ENCODE measurements at regions not wholly inside any gene's neighbourhood (a gene's known extent, or its start where the extent isn't known, plus 50 kb on each side); places are given as distances from the start of the nearest gene placed in this dataset.

DNA sequence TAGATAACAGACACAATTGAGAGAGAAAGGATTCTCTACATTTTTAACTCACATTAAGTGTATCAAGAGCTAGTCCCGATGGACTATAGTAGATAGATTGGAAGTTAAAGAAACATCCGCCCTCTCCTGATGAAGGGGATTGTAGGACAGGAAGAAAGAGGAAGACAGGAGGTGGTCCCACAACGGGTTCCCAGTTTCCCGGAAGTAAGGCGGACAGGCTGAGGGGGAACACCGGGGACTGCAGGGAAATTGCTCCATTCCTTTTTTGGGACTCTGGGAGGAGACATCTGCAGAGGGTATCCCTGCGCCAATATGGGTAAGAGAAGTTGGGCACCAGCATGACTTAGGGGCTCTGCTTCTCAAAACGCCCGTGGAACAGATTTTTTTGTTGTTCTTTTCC, 177.5 kb upstream of the ATF7IP start:
- H3K4me3 ChIP-seq (ENCODE audit: low read depth, low read length), result no peak overlapping the region
- no peak for DNase-seq (ENCODE audit: low read depth)
- TF ChIP-seq, protein P1, sequence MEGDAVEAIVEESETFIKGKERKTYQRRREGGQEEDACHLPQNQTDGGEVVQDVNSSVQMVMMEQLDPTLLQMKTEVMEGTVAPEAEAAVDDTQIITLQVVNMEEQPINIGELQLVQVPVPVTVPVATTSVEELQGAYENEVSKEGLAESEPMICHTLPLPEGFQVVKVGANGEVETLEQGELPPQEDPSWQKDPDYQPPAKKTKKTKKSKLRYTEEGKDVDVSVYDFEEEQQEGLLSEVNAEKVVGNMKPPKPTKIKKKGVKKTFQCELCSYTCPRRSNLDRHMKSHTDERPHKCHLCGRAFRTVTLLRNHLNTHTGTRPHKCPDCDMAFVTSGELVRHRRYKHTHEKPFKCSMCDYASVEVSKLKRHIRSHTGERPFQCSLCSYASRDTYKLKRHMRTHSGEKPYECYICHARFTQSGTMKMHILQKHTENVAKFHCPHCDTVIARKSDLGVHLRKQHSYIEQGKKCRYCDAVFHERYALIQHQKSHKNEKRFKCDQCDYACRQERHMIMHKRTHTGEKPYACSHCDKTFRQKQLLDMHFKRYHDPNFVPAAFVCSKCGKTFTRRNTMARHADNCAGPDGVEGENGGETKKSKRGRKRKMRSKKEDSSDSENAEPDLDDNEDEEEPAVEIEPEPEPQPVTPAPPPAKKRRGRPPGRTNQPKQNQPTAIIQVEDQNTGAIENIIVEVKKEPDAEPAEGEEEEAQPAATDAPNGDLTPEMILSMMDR (conservative IDR thresholded peaks at IDR 0.05; ENCODE audit: low read depth, low read length), result no peak

DNA sequence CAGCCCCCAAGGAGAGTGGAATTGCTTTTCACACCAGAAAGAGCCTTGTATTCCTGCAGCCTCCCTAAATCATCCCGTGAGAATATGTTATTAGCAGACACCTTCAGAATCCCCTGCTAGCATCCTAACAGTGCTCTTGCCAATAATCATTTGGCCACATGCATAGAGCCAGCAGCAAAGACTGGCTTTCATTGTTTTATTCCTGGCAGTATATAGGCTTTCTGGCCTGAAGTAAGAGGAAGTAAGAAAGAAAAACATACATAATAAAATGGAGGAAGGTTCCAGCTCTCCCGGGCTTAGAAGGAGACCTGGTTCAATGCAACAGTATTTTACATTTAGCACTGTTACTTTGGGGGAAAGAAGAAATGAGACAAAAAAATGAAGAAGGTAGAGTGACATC, 176.7 kb upstream of the ATF7IP start:
- TF ChIP-seq, protein P1 (conservative IDR thresholded peaks at IDR 0.05; ENCODE audit: low read depth, low read length), result no peak
- H3K4me3 ChIP-seq (ENCODE audit: low read depth, low read length), result no peak overlapping the region
- no peak for DNase-seq (ENCODE audit: low read depth)

DNA sequence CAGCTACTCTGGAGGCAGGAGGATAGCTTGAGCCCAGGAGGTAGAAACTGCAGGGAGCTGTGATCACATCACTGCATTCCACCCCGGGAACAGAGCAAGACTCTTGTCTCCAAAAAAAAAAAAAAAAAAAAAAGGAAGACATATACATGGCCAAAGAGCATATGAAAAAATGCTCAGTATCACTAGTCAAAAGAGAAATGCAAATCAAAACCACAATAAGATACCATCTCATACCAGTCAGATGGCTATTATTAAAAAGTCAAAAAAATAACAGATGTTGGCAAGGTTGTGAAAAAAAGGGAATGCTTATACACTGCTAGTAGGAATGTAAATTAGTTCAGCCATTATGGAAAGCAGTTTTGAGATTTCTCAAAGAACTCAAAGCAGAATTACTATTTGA, 174.8 kb upstream of the ATF7IP start:
- TF ChIP-seq, protein P1 (conservative IDR thresholded peaks at IDR 0.05; ENCODE audit: low read depth, low read length), result no peak
- no peak for DNase-seq (ENCODE audit: low read depth)
- no peak overlapping the region for H3K4me3 ChIP-seq (ENCODE audit: low read depth, low read length)

DNA sequence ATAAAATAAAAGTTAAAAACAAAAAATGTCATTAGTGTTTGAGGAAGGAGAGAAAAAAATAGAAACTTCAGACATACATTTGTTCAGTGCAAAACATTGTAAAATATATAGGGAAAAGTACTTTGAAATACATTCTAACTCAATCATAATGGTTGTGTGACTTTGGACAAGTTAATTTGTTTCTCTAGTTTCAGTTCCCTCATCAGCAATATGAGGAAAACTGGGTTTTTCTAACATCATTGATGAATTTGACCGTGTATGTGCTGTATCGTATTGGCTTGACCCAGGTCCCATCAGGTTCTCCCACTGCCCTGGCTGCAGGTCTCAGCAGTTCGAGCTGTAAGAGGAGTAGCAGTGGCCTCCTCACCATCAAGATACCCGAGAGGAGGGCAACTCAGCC, 173.9 kb upstream of the ATF7IP start:
- no peak for DNase-seq (ENCODE audit: low read depth)
- H3K4me3 ChIP-seq (ENCODE audit: low read depth, low read length), result no peak overlapping the region

DNA sequence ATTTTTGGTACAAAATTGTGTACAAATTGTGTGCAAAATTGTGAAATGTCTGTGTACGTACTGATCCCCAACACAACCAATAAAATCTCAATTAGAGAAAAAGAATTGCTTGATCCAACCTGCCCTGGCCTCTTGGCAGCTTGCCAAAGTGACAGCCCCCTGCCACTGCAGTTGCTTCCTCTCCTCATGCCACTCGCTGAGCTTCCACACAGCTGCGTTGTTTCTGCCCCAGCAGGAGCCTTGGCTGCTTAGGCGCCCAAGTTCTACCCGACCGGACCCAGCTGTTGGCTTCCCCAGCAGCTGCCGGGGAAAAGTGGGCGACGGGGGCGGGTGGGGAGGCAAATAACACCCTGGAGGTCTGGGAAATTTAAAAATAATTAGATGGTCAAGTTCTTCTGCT, 171.8 kb upstream of the ATF7IP start:
- no peak overlapping the region for H3K4me3 ChIP-seq (ENCODE audit: low read depth, low read length)
- TF ChIP-seq, protein P1 (conservative IDR thresholded peaks at IDR 0.05; ENCODE audit: low read depth, low read length), result no peak
- DNase-seq (ENCODE audit: low read depth), result no peak

More for the DNA sequence above, 173.9 kb upstream of the ATF7IP start:
- TF ChIP-seq, protein P1 (conservative IDR thresholded peaks at IDR 0.05; ENCODE audit: low read depth, low read length), result no peak

DNA sequence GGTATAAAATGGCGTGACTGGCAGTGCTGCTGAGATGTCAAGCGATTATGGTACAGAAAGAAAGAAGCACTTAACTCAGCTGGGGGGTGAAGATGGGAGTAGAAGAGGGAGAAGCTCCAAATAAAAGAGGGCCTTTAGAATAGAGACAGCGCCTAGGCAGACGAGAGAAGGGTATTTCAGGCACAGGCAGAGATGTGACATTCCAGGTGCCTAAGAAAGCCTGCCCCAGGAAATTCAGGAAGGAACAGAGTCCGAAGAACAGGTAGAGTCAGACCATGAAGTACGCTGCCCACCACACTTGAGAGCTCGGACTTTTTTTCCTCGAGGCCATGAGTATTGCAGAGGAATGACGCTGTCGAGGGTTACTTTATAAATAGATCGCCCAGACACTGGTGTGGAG, 170.9 kb upstream of the ATF7IP start:
- TF ChIP-seq, protein P1 (conservative IDR thresholded peaks at IDR 0.05; ENCODE audit: low read depth, low read length), result no peak
- no peak for DNase-seq (ENCODE audit: low read depth)
- H3K4me3 ChIP-seq (ENCODE audit: low read depth, low read length), result no peak overlapping the region

DNA sequence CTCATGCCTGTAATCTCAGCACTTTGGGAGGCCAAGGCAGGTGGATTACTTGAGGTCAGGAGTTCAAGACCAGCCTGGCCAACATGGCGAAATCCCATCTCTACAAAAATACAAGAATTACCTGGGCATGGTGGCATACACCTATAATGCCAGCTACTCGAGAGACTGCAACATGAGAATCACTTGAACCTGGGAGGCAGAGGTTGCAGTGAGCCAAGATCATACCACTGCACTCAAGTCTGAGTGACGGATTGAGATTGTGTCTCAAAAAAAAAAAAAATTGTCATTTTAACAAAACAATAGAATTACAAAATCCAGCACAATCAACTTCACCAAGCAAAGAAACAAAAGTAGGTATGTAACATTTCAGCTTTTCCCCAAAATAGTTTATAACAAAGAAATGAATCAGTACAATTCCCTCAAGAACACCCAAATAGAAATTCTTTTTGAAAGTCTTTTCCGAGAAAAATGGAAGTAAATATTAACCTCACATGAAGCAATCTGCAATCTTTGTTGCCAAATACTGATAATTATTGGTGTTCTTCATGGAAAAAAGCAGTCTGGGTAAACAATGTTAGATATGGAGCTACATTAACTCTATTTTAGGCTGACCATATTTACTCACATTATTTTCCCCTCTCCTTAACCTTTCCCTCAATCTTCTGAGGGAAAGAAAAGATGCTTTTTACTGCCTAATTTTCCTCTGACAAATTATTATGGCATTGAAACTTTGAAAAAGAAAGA, 165.9 kb upstream of the ATF7IP start:
- TF ChIP-seq, protein P1 (conservative IDR thresholded peaks at IDR 0.05; ENCODE audit: low read depth, low read length), result no peak
- H3K4me3 ChIP-seq (ENCODE audit: low read depth, low read length), result no peak overlapping the region
- DNase-seq (ENCODE audit: low read depth), result no peak
